Peyer's patch (tissue), 4 donors: ENCODE measurements at regions not wholly inside any gene's neighbourhood (a gene's known extent, or its start where the extent isn't known, plus 50 kb on each side); places are given as distances from the start of the nearest gene placed in this dataset.

Experiments
- CTCF ChIP-seq, 6 experiments: fragments of 450-650 bp in 4 of 6; fragments of 200-600 bp in 2 of 6; sonication (generic) in 1 of 6; IDR thresholded peaks; one replicate each; pipeline ENCODE4 v1.5.1; 2017 to 2019; ENCODE audit warnings: antibody characterized with exemption in 6 of 6, mild to moderate bottlenecking in 3 of 6, moderate library complexity in 1 of 6
- POLR2A ChIP-seq, 2 donors: fragments of 450-650 bp; IDR thresholded peaks; one replicate each; pipeline ENCODE4 v1.5.1; 2017; ENCODE audit warnings: antibody characterized with exemption in 2 of 2, mild to moderate bottlenecking in 2 of 2, moderate library complexity in 2 of 2

GRCh38 chr1:224874775-224875174 lies 54.7 kb upstream of the DNAH14 start:
- no peak for TF ChIP-seq POLR2A (IDR thresholded peaks at IDR 0.05)
- no peak for TF ChIP-seq CTCF (IDR thresholded peaks at IDR 0.05)
